K562 (cell line): ENCODE measurements at regions not wholly inside any gene's neighbourhood (a gene's known extent, or its start where the extent isn't known, plus 50 kb on each side); places are given as distances from the start of the nearest gene placed in this dataset.
A peak's percentile ranks its signal among the peaks of the same experiment; 100 is the strongest.

ENCODE experiments used
- ATAC-seq: fragments of 200-7000 bp; cut with Tn5 transposase; 3 replicates; pipeline ENCODE4 v1.9.1; 2020; ENCODE audit warnings: moderate library complexity
- BruUV-seq: library from RNA; stranded (reverse); fragments of 400-500 nt; replicated peaks from 2 replicates; lab custom pipeline; 2021; lab: Mats Ljungman, UMichigan
- CTCF ChIA-PET: fragments of 300-600 bp; formaldehyde crosslinking; extraction: SDS; loops from one replicate; lab custom pipeline; 2021; ENCODE audit warnings: low intra/inter-chr PET ratio; lab: Yijun Ruan, JAX
- POLR2A ChIA-PET: fragments of 300-600, 350-650 bp; sonication (Branson Sonifier 250); formaldehyde crosslinking; extraction: SDS; loops from one replicate; lab custom pipeline; 2021; ENCODE audit warnings: antibody characterized with exemption, inconsistent platforms; lab: Yijun Ruan, JAX
- DNase-seq, 4 experiments: peaks; one replicate each; pipeline versions ENCODE4 v3.0.0 to v3.0.0-alpha.2; 2011 to 2018; ENCODE audit warnings: low spot score in 3 of 4, mixed read lengths in 3 of 4; ENCODE audit errors: extremely low read depth in 1 of 4
- FAIRE-seq: peaks from 2 replicates; lab custom pipeline; 2011; peaks lifted over from hg19 to GRCh38; lab: Jason Lieb, UNC
- H2AFZ ChIP-seq: 2 replicates; pipeline ENCODE4 v1.6.0; 2011; ENCODE audit warnings: low read depth, low read length, control low read depth, inconsistent platforms
- H3K27ac ChIP-seq: fragments of 200-600 bp; 3 replicates; pipeline ENCODE4 v1.8.0; 2011; ENCODE audit warnings: low read depth, mild to moderate bottlenecking, control low read depth, inconsistent platforms, low read length, moderate library complexity, mixed read lengths; ENCODE audit errors: extremely low read depth
- H3K27me3 ChIP-seq, 2 experiments: fragments of 300-600 bp in 1 of 2; 2 replicates in 1 of 2; 3 replicates in 1 of 2; pipeline versions ENCODE4 v1.6.0 to v1.8.0; 2011; ENCODE audit warnings: inconsistent platforms in 2 of 2, low read length in 2 of 2, mild to moderate bottlenecking in 1 of 2, mixed read lengths in 1 of 2, moderate library complexity in 1 of 2; ENCODE audit not compliant: control insufficient read depth in 2 of 2, insufficient read depth in 2 of 2
- H3K36me3 ChIP-seq: fragments of 300-600 bp; 3 replicates; pipeline ENCODE4 v1.8.0; 2011; ENCODE audit warnings: mild to moderate bottlenecking, low read length, inconsistent platforms; ENCODE audit not compliant: control insufficient read depth, insufficient read depth
- H3K4me1 ChIP-seq, 2 experiments: fragments of 200-600 bp in 1 of 2; replicated peaks in 1 of 2; 2 replicates in 1 of 2; 3 replicates in 1 of 2; pipeline versions ENCODE4 v1.5.1 to v1.8.0; 2011; ENCODE audit warnings: inconsistent platforms in 2 of 2, low read length in 2 of 2, mild to moderate bottlenecking in 1 of 2, mixed read lengths in 1 of 2, moderate library complexity in 1 of 2; ENCODE audit not compliant: control insufficient read depth in 2 of 2, insufficient read depth in 2 of 2
- H3K4me2 ChIP-seq: 2 replicates; pipeline ENCODE4 v1.6.1; 2011; ENCODE audit warnings: low read length, control low read depth, inconsistent platforms, mixed read lengths; ENCODE audit not compliant: insufficient read depth
- H3K4me3 ChIP-seq: fragments of 200-600 bp; sonication (generic), shearing (Covaris generic); 2 replicates; pipeline ENCODE4 v1.5.1; 2016; ENCODE audit warnings: control low read depth, inconsistent platforms
- H3K79me2 ChIP-seq: fragments of 200-600 bp; 3 replicates; pipeline ENCODE4 v1.8.0; 2011; ENCODE audit warnings: low read length, inconsistent platforms; ENCODE audit not compliant: control insufficient read depth, insufficient read depth
- H3K9ac ChIP-seq, 2 experiments: 2 replicates each; pipeline versions ENCODE4 v1.6.0 to v1.6.1; 2011; ENCODE audit warnings: low read depth in 2 of 2, low read length in 2 of 2, control low read depth in 1 of 2, inconsistent platforms in 1 of 2, mild to moderate bottlenecking in 1 of 2, mixed read lengths in 1 of 2; ENCODE audit not compliant: insufficient read depth in 1 of 2
- H3K9me1 ChIP-seq: one replicate; pipeline ENCODE4 v1.6.0; 2011; ENCODE audit warnings: inconsistent platforms, mild to moderate bottlenecking, low read length, moderate library complexity; ENCODE audit not compliant: control insufficient read depth, insufficient read depth
- H3K9me3 ChIP-seq: replicated peaks from 2 replicates; pipeline ENCODE4 v1.5.1; 2011; ENCODE audit warnings: low read depth, low read length, inconsistent platforms; ENCODE audit not compliant: control insufficient read depth, insufficient read depth
- H4K20me1 ChIP-seq: replicated peaks from 2 replicates; pipeline ENCODE4 v1.6.1; 2011; ENCODE audit warnings: low read length, inconsistent platforms, mixed read lengths; ENCODE audit not compliant: control insufficient read depth, insufficient read depth
- CBX5 ChIP-seq: IDR thresholded peaks from 2 replicates; pipeline ENCODE4 v1.6.1; 2014; ENCODE audit warnings: low read depth, borderline replicate concordance
- FOXK1 ChIP-seq: sonication (generic); formaldehyde crosslinking; IDR thresholded peaks from 2 replicates; pipeline ENCODE4 v1.8.0; 2022; ENCODE audit warnings: missing genetic modification reagents, mild to moderate bottlenecking, borderline replicate concordance
- HDAC6 ChIP-seq: IDR thresholded peaks from 2 replicates; pipeline ENCODE4 v1.6.1; 2012; ENCODE audit warnings: low read depth, mild to moderate bottlenecking, control low read depth, inconsistent platforms, low read length, moderate library complexity
- WHSC1 ChIP-seq: IDR thresholded peaks from one replicate; pipeline ENCODE4 v1.6.1; 2012; ENCODE audit warnings: low read length, control low read depth, inconsistent platforms
- WGBS: fragments of 100-300 bp; shearing (Covaris generic); methylation state at CpG from one replicate; pipeline ENCODE4 v1.1.6; 2016; ENCODE audit warnings: low coverage, mixed read lengths; ENCODE audit not compliant: insufficient coverage; ENCODE audit errors: missing lambda C conversion rate; 5-methylcytosine and 5-hydroxymethylcytosine counted together
- in situ Hi-C: fragments of 300-500 bp; cut with MboI; formaldehyde crosslinking; loops from 4 replicates; pipeline ENCODE4 v1.15.0; 2018; ENCODE audit warnings: inconsistent platforms, mixed read lengths
- intact Hi-C: fragments of 100-400 bp; cut with micrococcal nuclease; formaldehyde crosslinking; loops from 2 replicates; pipeline ENCODE4 v1.14.2; 2022

GRCh38 chrX:9327086-9327746, 137.6 kb upstream of the TBL1X start:
- Histone ChIP-seq H3K36me3 (no peaks in the 10 kb centered on the region), H3K4me1 (peaks cover 0 to 3% of the 10 kb centered on the region in 2 experiments; a peak in 1 of 5 replicates), H3K9me3 (no peaks in the 10 kb centered on the region), H2AFZ (no peak overlapping the region), H3K27ac (no peak overlapping the region), H3K9me1 (no peaks in the 10 kb centered on the region), H4K20me1 (no peaks in the 10 kb centered on the region), H3K4me2 (no peak overlapping the region), H3K79me2 (no peaks in the 10 kb centered on the region), H3K4me3 (no peak overlapping the region), H3K27me3 (no peaks in the 10 kb centered on the region), H3K9ac (no peak overlapping the region)
- BruUV-seq = no TSS peak
- FAIRE-seq = no peak
- ChIA-PET CTCF (no interaction called here), POLR2A (no interaction called here)
- DNase-seq = no peak
- 29% methylated on average over 6 of the region's 6 CpGs for WGBS
- in situ Hi-C loops (no loop called here), intact Hi-C loops (no loop called here)
- TF ChIP-seq HDAC6 (no peak), CBX5 (0 out of 2 replicates have a peak, but pooled peaks have one; percentile 21)
- ATAC-seq = no peak

- POLR2A ChIA-PET = no interaction called here
- no peak overlapping the region for H3K4me2 ChIP-seq
- no peaks in the 10 kb centered on the region for H3K36me3 ChIP-seq
- H3K4me3 ChIP-seq = no peak overlapping the region
- no peaks in the 10 kb centered on the region for H3K9me3 ChIP-seq
- intact Hi-C loops (no loop called here), in situ Hi-C loops (no loop called here)
- no peak for TF ChIP-seq WHSC1
- no peak for TF ChIP-seq FOXK1 (CRISPR knock-in tag)
- no peaks in the 10 kb centered on the region for H4K20me1 ChIP-seq
- FAIRE-seq (no peak), ATAC-seq (no peak), DNase-seq (no peak)
- H3K9ac ChIP-seq = no peak overlapping the region
- H3K9me1 ChIP-seq = no peaks in the 10 kb centered on the region
- no TSS peak for BruUV-seq
- H3K79me2 ChIP-seq = no peaks in the 10 kb centered on the region
- 42% methylated on average over 3 of the region's 5 CpGs for WGBS
- CTCF ChIA-PET = no interaction called here
- no peaks in the 10 kb centered on the region for H3K27me3 ChIP-seq
- no peak overlapping the region for H3K27ac ChIP-seq
- no peak overlapping the region for H2AFZ ChIP-seq
- peaks cover 0 to 3% of the 10 kb centered on the region in 2 experiments; a peak in 1 of 5 replicates for H3K4me1 ChIP-seq
Measured at GRCh38 chrX:9327747-9328145, 137.1 kb upstream of the TBL1X start.
